Stimulated activated CD4-positive, alpha-beta T cell treated with anti-CD3 and anti-CD28 coated beads, Interleukin-15, amount 100 ng/mL, for 24 hours (primary cell): ENCODE measurements at regions not wholly inside any gene's neighbourhood (a gene's known extent, or its start where the extent isn't known, plus 50 kb on each side); places are given as distances from the start of the nearest gene placed in this dataset.
"Not testable (repeated sequence)": the region's sequence is repeated elsewhere in the genome, so short reads cannot be mapped to it uniquely, and the experiment has no call there.

Experiments
- DNase-seq: peaks from one replicate; pipeline ENCODE4 v3.0.0-alpha.2; 2020

DNA sequence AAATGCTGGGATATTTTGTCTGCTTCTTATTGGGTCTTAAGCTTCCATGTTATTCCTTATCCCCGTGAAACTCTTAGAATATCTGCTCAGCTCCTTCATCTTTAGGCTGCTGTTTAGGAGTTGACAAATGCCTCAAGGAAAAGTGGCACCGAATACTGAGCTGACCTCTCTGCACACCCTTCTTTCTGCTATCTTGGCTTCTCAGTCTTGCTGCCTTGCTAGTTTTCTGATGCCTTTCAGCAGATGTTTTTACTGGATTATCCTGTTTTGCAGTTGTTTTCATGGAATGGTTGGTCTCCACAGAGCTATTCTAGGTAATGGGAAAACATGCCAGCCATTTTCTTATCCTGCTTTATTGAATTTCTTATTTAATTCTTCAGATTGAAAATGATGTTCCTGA, 86.3 kb downstream of the GYPE start:
- DNase-seq, result no peak

DNA sequence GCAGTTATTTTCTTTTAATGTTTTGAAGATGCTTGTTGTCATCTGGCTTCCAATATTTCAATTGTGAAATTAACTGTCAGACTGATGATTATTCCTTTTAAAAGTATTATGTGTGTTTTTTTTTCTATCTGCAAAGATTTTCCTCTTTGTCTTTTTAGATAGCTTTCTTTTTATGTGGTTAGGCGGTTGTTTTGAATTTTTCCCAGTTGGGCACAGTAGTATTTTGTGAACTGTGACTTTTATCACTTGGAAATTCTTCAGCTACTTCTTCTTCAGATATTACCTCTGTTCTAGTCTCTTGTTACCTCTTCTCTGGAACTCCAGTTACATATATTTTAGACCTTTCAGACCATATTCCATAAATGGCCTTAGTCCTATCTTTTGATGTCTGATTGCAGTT, 87.5 kb downstream of the GYPE start:
- DNase-seq, result not testable (repeated sequence)

DNA sequence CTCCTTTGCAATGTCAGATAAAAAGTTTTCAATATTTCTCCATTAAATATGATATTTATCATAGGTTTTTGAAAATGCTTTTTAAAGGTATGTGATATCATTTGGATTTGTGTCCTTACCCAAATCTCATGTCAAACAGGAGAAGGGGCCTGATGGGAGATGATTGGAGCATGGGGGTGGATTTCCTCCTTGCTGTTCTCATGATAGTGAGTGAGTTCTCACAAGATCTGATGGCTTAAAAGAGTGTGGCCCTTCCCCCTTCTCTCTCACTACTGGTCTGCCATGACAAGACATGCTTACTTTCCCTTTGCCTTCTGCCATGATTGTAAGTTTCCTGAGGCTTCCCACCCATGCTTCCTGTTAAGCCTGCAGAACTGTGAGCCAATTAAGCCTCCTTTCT, 90.0 kb downstream of the GYPE start:
- not testable (repeated sequence) for DNase-seq

DNA sequence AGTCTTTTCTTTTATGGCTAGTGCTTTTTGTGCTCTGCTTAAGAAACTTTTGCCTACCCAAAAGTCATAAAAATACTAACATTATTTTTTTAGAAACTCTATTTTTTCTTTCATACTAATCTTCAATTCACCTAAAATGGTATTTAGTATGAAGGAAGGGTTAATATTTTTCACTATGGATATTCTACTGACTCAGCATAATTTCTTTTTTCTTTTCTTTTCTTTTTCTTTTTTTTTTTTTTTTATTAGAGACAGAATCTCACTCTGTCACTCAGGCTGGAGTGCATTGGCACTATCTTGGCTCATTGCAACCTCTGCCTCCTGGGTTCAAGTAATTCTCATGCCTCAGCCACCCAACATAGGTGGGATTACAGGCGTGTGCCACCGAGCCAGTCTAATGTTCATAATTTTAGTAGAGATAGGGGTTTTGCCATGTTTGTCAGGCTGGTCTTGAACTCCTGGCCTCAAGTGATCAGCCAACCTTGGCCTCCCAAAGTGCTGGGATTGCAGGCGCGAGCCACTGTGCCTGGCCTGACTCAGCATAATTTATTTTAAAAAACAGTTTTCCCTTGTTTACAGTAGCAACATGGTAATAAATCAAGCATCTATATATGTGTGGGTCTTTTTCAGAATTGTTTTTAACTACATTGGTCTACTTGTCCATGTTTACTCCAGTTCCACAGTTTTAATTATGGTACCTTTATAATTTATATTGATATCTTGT, 91.8 kb downstream of the GYPE start:
- DNase-seq, result not testable (repeated sequence)

DNA sequence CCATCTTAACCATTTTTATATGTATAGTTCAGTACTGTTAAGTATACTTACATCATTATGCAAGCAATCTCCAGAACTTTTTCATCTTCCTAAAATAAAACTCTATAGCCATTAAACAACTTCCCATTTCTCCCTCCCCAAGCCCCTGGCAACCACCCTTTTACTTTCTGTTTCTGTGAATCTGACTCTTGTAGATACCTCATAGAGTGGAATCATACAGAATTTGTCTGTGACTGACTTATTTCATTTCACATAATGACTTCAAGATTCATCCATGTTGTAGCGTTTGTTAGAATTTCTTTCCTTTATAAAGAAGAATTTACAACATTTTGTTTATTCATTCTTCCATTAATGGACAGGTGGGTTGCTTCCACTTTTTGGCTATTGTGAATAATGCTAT, 91.2 kb upstream of the FREM3 start:
- DNase-seq, result not testable (repeated sequence)

DNA sequence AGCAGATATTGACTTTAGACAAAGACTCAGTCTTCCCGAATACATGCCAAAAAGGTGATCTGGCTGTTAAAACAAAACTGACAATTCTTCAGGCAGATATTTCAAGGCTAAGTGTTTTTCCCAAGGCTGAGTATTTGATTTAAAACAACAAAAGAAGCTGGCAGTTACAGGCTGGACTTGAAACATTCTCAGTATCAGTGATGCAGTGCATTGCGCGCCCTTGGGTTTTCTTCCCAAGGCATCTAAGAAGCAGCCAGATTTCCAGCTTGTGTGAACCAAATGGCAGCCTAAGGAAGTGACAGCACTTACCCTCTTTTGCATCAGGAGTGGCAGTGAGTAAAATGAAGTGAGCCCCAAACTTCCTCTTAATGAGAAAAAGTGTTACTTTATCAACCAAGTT, 90.0 kb upstream of the FREM3 start:
- DNase-seq, result not testable (repeated sequence)

DNA sequence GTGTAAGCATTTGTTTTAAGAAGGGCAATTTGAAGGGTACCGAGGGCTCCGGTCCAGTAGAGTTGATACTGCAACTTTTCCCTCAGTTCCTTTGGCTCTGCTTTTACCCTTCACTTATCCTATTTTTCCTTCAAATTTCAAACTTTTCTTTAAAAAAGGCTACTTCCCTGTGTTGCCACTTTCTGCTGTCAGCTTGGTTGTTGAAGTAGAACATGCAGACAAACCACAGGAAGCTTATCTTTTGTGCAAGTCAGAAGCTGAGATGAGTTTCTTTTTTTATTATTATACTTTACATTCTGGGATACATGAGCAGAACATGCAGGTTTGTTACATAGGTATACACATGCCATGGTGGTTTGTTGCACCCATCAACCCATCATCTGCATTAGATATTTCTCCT, 89.1 kb upstream of the FREM3 start:
- DNase-seq, result not testable (repeated sequence)

DNA sequence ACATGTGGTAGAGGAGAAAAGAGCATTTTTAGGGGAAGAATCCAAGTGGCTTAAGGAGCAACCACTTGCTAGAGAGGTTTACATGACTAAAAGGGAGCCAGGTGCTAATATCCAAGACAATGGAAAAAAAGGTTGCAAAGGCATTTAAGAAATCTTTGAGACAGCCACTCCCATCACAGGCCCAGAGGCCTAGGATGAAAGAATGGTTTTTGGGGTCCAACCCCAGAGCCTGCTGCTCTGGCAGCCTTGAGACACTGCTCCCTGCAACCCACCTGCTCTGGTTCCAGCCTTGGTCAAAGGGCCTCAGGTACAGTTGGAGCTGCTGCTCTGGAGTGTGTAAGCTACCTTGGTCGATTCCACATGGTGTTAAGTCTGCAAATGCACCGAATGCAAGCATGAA, 84.1 kb upstream of the FREM3 start:
- DNase-seq, result no peak

DNA sequence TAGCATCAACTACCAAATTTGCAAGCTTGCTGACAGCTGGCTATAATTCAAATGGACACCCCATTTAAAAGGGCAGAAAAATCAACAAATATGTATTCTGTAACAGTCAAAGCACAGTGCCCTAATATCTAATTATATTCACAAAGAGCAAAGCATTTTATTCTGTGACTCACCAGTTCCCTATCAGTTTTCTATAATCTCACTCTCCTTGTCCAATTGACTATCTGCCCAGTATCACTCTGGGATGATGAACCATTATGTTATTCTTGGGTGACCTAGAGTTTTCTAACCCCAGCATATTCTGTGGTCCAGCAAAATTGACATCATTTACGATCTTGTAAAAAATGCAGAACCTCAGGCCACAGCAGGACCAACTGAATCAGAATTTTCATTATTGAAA, 82.0 kb upstream of the FREM3 start:
- no peak for DNase-seq

DNA sequence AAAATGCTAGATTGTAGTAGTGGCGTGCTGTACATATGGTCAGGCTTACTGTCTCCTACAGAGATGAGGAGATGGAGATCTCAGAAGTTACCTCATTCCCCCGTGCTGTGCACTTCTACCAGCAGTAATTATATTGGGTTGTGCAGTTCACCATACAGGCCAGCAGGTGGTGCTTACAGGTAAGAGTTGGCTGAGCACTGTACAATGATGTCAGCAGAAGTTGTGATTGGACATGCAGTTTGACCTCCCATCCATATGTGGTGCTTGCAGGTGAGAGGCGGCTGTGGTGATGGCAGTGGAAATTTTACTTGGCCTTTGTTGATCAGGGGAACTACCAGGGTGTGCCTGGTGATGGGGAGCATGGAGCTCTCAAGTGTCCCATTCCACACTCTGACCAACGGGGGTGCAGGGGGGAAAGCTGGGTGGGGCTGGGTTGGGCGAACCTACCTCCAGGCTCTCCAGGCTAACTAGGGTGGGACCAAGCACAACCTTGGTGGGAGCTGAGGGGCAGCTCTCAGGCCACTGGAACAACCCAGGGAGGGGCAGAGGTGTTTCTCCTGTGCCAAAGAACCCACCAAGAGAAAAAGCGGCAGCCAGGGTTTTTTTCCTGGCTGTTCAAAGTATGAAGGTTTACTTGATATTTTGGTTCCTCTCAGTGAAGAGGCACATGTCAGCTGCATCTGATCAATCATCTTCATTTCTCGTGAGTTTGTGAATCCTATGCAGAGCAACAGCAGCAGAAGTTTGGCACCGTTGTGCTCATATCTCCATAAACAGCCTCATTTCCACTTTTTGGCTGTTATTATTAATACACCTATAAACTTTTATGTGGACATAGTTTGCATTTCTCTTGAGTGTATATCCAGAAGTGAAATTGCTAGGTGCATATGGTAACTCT, 73.8 kb upstream of the FREM3 start:
- peak; percentile 61 for DNase-seq

DNA sequence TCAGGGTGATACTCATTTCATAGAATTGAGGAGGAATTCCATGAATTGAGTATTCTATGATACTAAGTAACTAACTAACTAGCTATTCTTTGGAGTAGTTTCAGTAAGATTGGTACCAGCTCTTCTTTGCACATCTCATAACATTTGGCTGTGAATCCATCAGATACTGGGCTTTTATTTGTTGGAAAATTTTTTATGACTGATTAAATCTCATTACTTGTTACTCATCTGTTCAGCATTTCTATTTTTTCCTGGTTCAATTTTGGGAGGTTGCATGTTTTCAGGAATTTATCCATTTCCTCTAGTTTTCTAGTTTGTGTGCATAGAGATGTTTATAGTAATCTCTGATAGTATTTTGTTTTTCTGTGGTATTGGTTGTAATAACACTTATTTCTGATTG, 70.8 kb upstream of the FREM3 start:
- no peak for DNase-seq

DNA sequence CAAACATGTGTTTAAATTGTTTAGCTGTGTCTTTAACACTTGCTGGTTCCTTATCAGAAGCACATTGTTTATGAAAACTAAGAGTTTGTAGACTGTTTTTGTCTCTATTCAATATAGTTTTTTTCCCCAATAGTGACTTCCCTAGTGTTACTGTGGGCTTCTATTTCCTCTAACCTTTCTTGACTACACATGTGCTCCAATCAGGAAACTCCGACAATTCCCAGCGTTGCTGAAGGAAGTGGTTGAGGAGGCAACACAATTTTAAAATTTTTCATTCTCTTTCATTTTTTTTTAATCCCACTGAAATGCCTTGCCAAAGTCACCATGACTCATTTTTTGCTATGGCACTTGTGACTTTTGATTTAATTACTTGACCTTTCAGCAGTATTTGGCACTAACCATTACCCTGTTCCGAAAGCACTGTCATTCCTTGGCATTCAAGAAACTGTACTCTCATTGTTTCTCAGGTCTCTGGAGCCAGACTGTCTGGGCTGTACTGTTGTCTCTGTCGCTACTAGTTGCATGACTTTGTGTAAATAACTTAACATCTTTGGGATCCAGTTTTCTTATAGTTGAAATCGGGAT, 67.6 kb upstream of the FREM3 start:
- no peak for DNase-seq

DNA sequence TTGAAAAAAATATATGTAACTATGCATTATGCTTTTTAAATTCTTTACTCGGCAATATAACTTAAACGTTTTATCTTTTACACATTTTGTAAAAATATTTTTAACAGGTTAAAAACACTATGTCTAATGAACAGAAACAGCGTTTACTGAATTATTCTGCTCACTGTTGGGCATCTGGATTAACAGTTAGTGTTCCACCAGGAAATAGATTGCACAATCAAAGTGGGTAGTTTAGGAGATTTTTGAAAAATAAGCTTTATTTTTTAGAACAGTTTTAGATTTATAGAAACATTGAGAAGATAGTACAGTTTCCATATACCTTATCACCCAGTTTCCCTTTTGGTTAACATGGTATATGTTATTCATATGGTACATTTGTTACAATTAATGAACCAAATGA, 63.1 kb upstream of the FREM3 start:
- DNase-seq, result no peak

DNA sequence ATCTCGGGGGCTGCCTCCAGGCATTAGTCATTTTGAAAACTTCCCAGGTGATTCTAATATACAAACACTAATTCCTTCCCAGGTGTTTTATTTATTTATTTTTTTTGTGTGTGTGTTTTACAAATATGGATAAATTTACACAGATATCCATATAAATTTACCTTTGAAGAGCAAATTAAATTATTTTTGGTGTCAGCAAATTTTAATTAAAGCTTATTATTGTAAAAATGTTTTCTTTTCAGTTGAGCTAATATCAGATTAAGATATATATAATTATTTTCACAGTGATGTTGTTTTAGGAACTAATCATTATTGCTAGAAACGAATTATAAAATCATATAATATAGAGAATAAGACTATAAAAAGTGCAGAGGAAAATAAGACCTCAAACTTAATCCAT, 62.0 kb upstream of the FREM3 start:
- no peak for DNase-seq
